ENCODE measurements at regions not wholly inside any gene's neighbourhood (a gene's known extent, or its start where the extent isn't known, plus 50 kb on each side); places are given as distances from the start of the nearest gene placed in this dataset.

GRCh38 chr2:236834284-236834683, 251.4 kb upstream of the COPS8 start:
- TF ChIP-seq CTCF (IDR thresholded peaks at IDR 0.05) (no peak), POLR2A (IDR thresholded peaks at IDR 0.05) (no peak)
